ENCODE measurements at regions not wholly inside any gene's neighbourhood (a gene's known extent, or its start where the extent isn't known, plus 50 kb on each side); places are given as distances from the start of the nearest gene placed in this dataset.

GRCh38 chr1:98277118-98277517 is 356.3 kb upstream of the DPYD start:
- no peak for DNase-seq

- DNase-seq = no peak
These were observed 355.7 kb upstream of the DPYD start for GRCh38 chr1:98276514-98276913.

GRCh38 chr1:98268316-98268715 is 347.5 kb upstream of the DPYD start:
- no peak for DNase-seq

GRCh38 chr1:98267423-98267822 is 346.6 kb upstream of the DPYD start:
- no peak for DNase-seq

GRCh38 chr1:98264727-98265126 is 343.9 kb upstream of the DPYD start:
- no peak for DNase-seq

- no peak for DNase-seq
These were observed 340.0 kb upstream of the DPYD start for GRCh38 chr1:98260839-98261238.

- DNase-seq = no peak
These were observed 339.6 kb upstream of the DPYD start for GRCh38 chr1:98260412-98260811.

GRCh38 chr1:98256700-98257099 is 335.9 kb upstream of the DPYD start:
- no peak for DNase-seq

- no peak for DNase-seq
These were observed 332.3 kb upstream of the DPYD start for GRCh38 chr1:98253145-98253544.

- DNase-seq = no peak
These were observed 330.7 kb upstream of the DPYD start for GRCh38 chr1:98251497-98251896.

- DNase-seq = no peak
These were observed 311.8 kb upstream of the DPYD start for GRCh38 chr1:98232678-98233077.

GRCh38 chr1:98222706-98223105 is 301.9 kb upstream of the DPYD start:
- DNase-seq = no peak

- DNase-seq = no peak
These were observed 301.1 kb upstream of the DPYD start for GRCh38 chr1:98221923-98222322.

- DNase-seq = no peak
These were observed 296.8 kb upstream of the DPYD start for GRCh38 chr1:98217601-98218000.

GRCh38 chr1:98216304-98216703 is 295.5 kb upstream of the DPYD start:
- no peak for DNase-seq

- DNase-seq = no peak
These were observed 290.5 kb upstream of the DPYD start for GRCh38 chr1:98211271-98211845.

GRCh38 chr1:98210563-98210962 is 289.7 kb upstream of the DPYD start:
- DNase-seq = no peak

GRCh38 chr1:98210064-98210463 is 289.2 kb upstream of the DPYD start:
- no peak for DNase-seq

GRCh38 chr1:98205291-98206017 is 284.6 kb upstream of the DPYD start:
- no peak for DNase-seq

GRCh38 chr1:98203466-98203865 is 282.6 kb upstream of the DPYD start:
- no peak for DNase-seq

- DNase-seq = no peak
These were observed 280.8 kb upstream of the DPYD start for GRCh38 chr1:98201666-98202081.

- DNase-seq = no peak
These were observed 276.5 kb upstream of the DPYD start for GRCh38 chr1:98197356-98197755.

- DNase-seq = no peak
These were observed 275.2 kb upstream of the DPYD start for GRCh38 chr1:98196012-98196411.

GRCh38 chr1:98188774-98189173 is 267.9 kb upstream of the DPYD start:
- no peak for DNase-seq

- no peak for DNase-seq
These were observed 264.0 kb upstream of the DPYD start for GRCh38 chr1:98184856-98185255.

Data from activated CD4-positive, alpha-beta T cell treated with anti-CD3 and anti-CD28 coated beads, Interleukin-10, Interleukin-2, amounts not matched to agents 100 ng/mL and 50 ng/mL, durations not matched to agents 16 hours and 8 hours (primary cell).